Activated T-cell treated with anti-CD3 and anti-CD28 coated beads, Interleukin-2, amount 50 U/mL, for 24 hours (primary cell): ENCODE measurements at regions not wholly inside any gene's neighbourhood (a gene's known extent, or its start where the extent isn't known, plus 50 kb on each side); places are given as distances from the start of the nearest gene placed in this dataset.

Experiments used
- DNase-seq: peaks from one replicate; pipeline ENCODE4 v3.0.0-alpha.2; 2020
- H3K27ac Mint-ChIP-seq: 2 replicates; pipeline ENCODE4 v1.8.0; 2020; ENCODE audit warnings: mild to moderate bottlenecking, mixed read lengths
- H3K27me3 Mint-ChIP-seq: 2 replicates; pipeline ENCODE4 v1.8.0; 2020; ENCODE audit warnings: mixed read lengths
- H3K36me3 Mint-ChIP-seq: 2 replicates; pipeline ENCODE4 v1.8.0; 2020; ENCODE audit warnings: low read depth, mixed read lengths
- H3K4me1 Mint-ChIP-seq: 2 replicates; pipeline ENCODE4 v1.8.0; 2020; ENCODE audit warnings: low read depth, mixed read lengths
- H3K4me3 Mint-ChIP-seq: 2 replicates; pipeline ENCODE4 v1.8.0; 2020; ENCODE audit warnings: mild to moderate bottlenecking, moderate library complexity, mixed read lengths
- H3K9me3 Mint-ChIP-seq: 2 replicates; pipeline ENCODE4 v1.8.0; 2020; ENCODE audit warnings: mixed read lengths

- Mint-ChIP-seq H3K9me3 (no peaks in the 10 kb centered on the region), H3K27me3 (no peaks in the 10 kb centered on the region), H3K4me1 (peaks cover 1% of the 10 kb centered on the region), H3K27ac (no peak overlapping the region), H3K36me3 (no peaks in the 10 kb centered on the region), H3K4me3 (no peak overlapping the region)
- no peak for DNase-seq
Measured at GRCh38 chr12:19740472-19741131, 301.3 kb downstream of the AEBP2 start.

- H3K4me1 Mint-ChIP-seq: peaks cover 1% of the 10 kb centered on the region
- H3K9me3 Mint-ChIP-seq: no peaks in the 10 kb centered on the region
- no peak overlapping the region for H3K27ac Mint-ChIP-seq
- no peak for DNase-seq
- no peaks in the 10 kb centered on the region for H3K27me3 Mint-ChIP-seq
- no peaks in the 10 kb centered on the region for H3K36me3 Mint-ChIP-seq
- H3K4me3 Mint-ChIP-seq: no peak overlapping the region
Measured at GRCh38 chr12:19741132-19741489, 301.8 kb downstream of the AEBP2 start.

- Mint-ChIP-seq H3K27me3 (no peaks in the 10 kb centered on the region), H3K4me3 (no peak overlapping the region), H3K36me3 (no peaks in the 10 kb centered on the region), H3K9me3 (peaks cover 4% of the 10 kb centered on the region), H3K4me1 (peaks cover 1% of the 10 kb centered on the region), H3K27ac (no peak overlapping the region)
- DNase-seq: no peak
Measured at GRCh38 chr12:19744705-19745218, 305.5 kb downstream of the AEBP2 start.

GRCh38 chr12:19746471-19746870 is 307.2 kb downstream of the AEBP2 start:
- peaks cover 4% of the 10 kb centered on the region for H3K9me3 Mint-ChIP-seq
- H3K27me3 Mint-ChIP-seq: no peaks in the 10 kb centered on the region
- peaks cover 1% of the 10 kb centered on the region for H3K4me1 Mint-ChIP-seq
- no peak overlapping the region for H3K27ac Mint-ChIP-seq
- DNase-seq: no peak
- H3K36me3 Mint-ChIP-seq: no peaks in the 10 kb centered on the region
- H3K4me3 Mint-ChIP-seq: no peak overlapping the region

- no peak overlapping the region for H3K4me3 Mint-ChIP-seq
- no peaks in the 10 kb centered on the region for H3K27me3 Mint-ChIP-seq
- H3K4me1 Mint-ChIP-seq: no peaks in the 10 kb centered on the region
- H3K27ac Mint-ChIP-seq: no peak overlapping the region
- peaks cover 22% of the 10 kb centered on the region for H3K9me3 Mint-ChIP-seq
- no peaks in the 10 kb centered on the region for H3K36me3 Mint-ChIP-seq
- no peak for DNase-seq
Measured at GRCh38 chr12:19749906-19750574, 310.7 kb downstream of the AEBP2 start.

- no peak overlapping the region for H3K27ac Mint-ChIP-seq
- H3K4me1 Mint-ChIP-seq: no peaks in the 10 kb centered on the region
- H3K9me3 Mint-ChIP-seq: peaks cover 22% of the 10 kb centered on the region
- DNase-seq: no peak
- no peak overlapping the region for H3K4me3 Mint-ChIP-seq
- H3K27me3 Mint-ChIP-seq: no peaks in the 10 kb centered on the region
- H3K36me3 Mint-ChIP-seq: no peaks in the 10 kb centered on the region
Measured at GRCh38 chr12:19751078-19751477, 311.8 kb downstream of the AEBP2 start.

GRCh38 chr12:19752712-19753111 is 313.4 kb downstream of the AEBP2 start:
- Mint-ChIP-seq H3K4me3 (no peak overlapping the region), H3K36me3 (no peaks in the 10 kb centered on the region), H3K4me1 (peaks cover 1% of the 10 kb centered on the region), H3K27ac (no peak overlapping the region), H3K27me3 (no peaks in the 10 kb centered on the region), H3K9me3 (peaks cover 22% of the 10 kb centered on the region)
- DNase-seq: no peak

GRCh38 chr12:19755136-19755535 is 315.8 kb downstream of the AEBP2 start:
- no peak for DNase-seq
- no peak overlapping the region for H3K27ac Mint-ChIP-seq
- no peaks in the 10 kb centered on the region for H3K27me3 Mint-ChIP-seq
- peaks cover 13% of the 10 kb centered on the region for H3K4me1 Mint-ChIP-seq
- peaks cover 18% of the 10 kb centered on the region for H3K9me3 Mint-ChIP-seq
- no peak overlapping the region for H3K4me3 Mint-ChIP-seq
- H3K36me3 Mint-ChIP-seq: no peaks in the 10 kb centered on the region

GRCh38 chr12:19757317-19757877 is 318.1 kb downstream of the AEBP2 start:
- Mint-ChIP-seq H3K27ac (no peak overlapping the region), H3K27me3 (no peaks in the 10 kb centered on the region), H3K9me3 (peaks cover 18% of the 10 kb centered on the region), H3K4me3 (no peak overlapping the region), H3K36me3 (no peaks in the 10 kb centered on the region), H3K4me1 (peaks cover 16% of the 10 kb centered on the region)
- no peak for DNase-seq

- Mint-ChIP-seq H3K27me3 (no peaks in the 10 kb centered on the region), H3K4me3 (no peak overlapping the region), H3K4me1 (peaks cover 16% of the 10 kb centered on the region), H3K9me3 (peaks cover 5% of the 10 kb centered on the region), H3K36me3 (no peaks in the 10 kb centered on the region), H3K27ac (no peak overlapping the region)
- DNase-seq: no peak
Measured at GRCh38 chr12:19759227-19759626, 319.9 kb downstream of the AEBP2 start.

- DNase-seq: no peak
- Mint-ChIP-seq H3K27me3 (no peaks in the 10 kb centered on the region), H3K27ac (no peak overlapping the region), H3K4me1 (peaks cover 16% of the 10 kb centered on the region), H3K4me3 (no peak overlapping the region), H3K9me3 (peaks cover 7% of the 10 kb centered on the region), H3K36me3 (no peaks in the 10 kb centered on the region)
Measured at GRCh38 chr12:19760611-19761010, 321.3 kb downstream of the AEBP2 start.

GRCh38 chr12:19761463-19761862 is 322.2 kb downstream of the AEBP2 start:
- no peak for DNase-seq
- no peaks in the 10 kb centered on the region for H3K36me3 Mint-ChIP-seq
- H3K4me3 Mint-ChIP-seq: no peak overlapping the region
- no peaks in the 10 kb centered on the region for H3K27me3 Mint-ChIP-seq
- no peak overlapping the region for H3K27ac Mint-ChIP-seq
- peaks cover 9% of the 10 kb centered on the region for H3K9me3 Mint-ChIP-seq
- H3K4me1 Mint-ChIP-seq: peaks cover 16% of the 10 kb centered on the region

- H3K4me1 Mint-ChIP-seq: peaks cover 12% of the 10 kb centered on the region
- no peaks in the 10 kb centered on the region for H3K36me3 Mint-ChIP-seq
- peaks cover 9% of the 10 kb centered on the region for H3K9me3 Mint-ChIP-seq
- no peak overlapping the region for H3K4me3 Mint-ChIP-seq
- H3K27me3 Mint-ChIP-seq: no peaks in the 10 kb centered on the region
- no peak overlapping the region for H3K27ac Mint-ChIP-seq
- DNase-seq: no peak
Measured at GRCh38 chr12:19763488-19763887, 324.2 kb downstream of the AEBP2 start.

GRCh38 chr12:19764408-19764807 is 325.1 kb downstream of the AEBP2 start:
- Mint-ChIP-seq H3K36me3 (no peaks in the 10 kb centered on the region), H3K4me3 (no peak overlapping the region), H3K27ac (no peak overlapping the region), H3K4me1 (peaks cover 6% of the 10 kb centered on the region), H3K27me3 (no peaks in the 10 kb centered on the region), H3K9me3 (peaks cover 9% of the 10 kb centered on the region)
- no peak for DNase-seq

GRCh38 chr12:19771858-19772257 is 332.6 kb downstream of the AEBP2 start:
- no peaks in the 10 kb centered on the region for H3K27me3 Mint-ChIP-seq
- DNase-seq: no peak
- H3K36me3 Mint-ChIP-seq: no peaks in the 10 kb centered on the region
- no peak overlapping the region for H3K4me3 Mint-ChIP-seq
- no peaks in the 10 kb centered on the region for H3K4me1 Mint-ChIP-seq
- no peak overlapping the region for H3K27ac Mint-ChIP-seq
- H3K9me3 Mint-ChIP-seq: peaks cover 8% of the 10 kb centered on the region
